Germinal center (tissue), 1 donor: ENCODE measurements at regions not wholly inside any gene's neighbourhood (a gene's known extent, or its start where the extent isn't known, plus 50 kb on each side); places are given as distances from the start of the nearest gene placed in this dataset.
"Not testable (repeated sequence)": the region's sequence is repeated elsewhere in the genome, so short reads cannot be mapped to it uniquely, and the experiment has no call there.

Experiments used
- DNase-seq: peaks from one replicate; pipeline ENCODE4 v3.0.0; 2012; ENCODE audit warnings: mixed read lengths, low spot score

DNA sequence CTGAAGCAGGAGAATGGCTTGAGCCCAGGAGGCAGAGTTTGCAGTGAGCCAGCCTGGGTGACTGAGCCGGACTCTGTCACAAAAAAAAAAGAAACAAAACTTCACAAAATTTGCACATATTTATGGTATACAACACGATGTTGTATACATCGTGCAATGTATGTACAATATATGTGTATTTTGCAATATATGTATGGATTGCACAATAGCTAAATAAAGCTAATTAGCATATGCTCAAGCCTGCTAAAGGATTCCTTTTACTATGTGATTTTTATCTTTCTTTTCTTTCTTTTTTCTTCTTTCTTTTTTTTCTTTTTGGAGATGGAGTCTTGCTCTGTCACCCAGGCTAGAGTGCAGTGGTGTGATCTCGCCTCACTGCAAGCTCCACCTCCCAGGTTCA, 368.0 kb upstream of the FAM98A start:
- no peak for DNase-seq

GRCh38 chr2:33958591-33958990, 359.5 kb upstream of the FAM98A start:
- DNase-seq, result no peak

- no peak for DNase-seq
These were observed 350.3 kb upstream of the FAM98A start for GRCh38 chr2:33949371-33949770.

- DNase-seq, result no peak
These were observed 347.1 kb upstream of the FAM98A start for GRCh38 chr2:33946193-33946592.

GRCh38 chr2:33933203-33933602, 334.1 kb upstream of the FAM98A start:
- no peak for DNase-seq

DNA sequence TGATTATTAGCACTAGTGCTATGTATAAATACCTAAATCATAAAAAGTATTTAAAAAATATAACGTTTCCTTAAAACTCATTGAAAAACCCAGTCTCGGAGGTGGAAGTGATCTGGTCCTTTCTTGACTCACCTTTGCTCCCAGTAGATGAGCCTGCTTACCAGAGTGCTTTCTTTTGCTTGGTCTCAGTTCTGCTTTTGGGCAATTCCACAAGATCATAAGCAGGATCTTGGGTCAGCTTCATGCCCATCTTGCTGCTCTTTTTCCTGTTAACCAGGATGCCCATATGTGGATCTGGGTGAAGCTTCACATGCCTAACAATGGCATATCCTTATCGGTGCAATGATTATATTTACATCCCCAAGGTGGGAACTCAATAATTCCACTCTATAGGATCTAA, 332.1 kb upstream of the FAM98A start:
- no peak for DNase-seq

- DNase-seq, result no peak
These were observed 330.4 kb upstream of the FAM98A start for GRCh38 chr2:33929467-33929866.

DNA sequence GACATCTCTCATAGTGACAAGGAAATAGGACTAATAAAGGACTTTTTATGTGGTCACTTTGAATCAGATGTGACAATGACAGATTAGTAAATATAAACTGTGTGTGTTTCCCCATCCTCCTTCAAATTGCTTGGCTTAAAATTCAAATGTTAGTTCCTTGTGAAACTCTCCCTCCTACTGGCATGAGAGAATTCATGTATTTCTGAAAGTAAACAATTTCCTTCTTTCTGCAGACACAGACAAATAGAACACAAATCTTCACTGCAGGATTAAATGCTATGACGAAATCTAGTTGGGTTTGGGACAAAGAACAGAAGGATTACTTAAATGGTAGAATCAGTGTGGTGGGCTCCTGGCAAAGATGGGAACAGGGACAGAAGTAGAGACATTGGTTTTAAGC, 328.7 kb upstream of the FAM98A start:
- DNase-seq, result no peak

DNA sequence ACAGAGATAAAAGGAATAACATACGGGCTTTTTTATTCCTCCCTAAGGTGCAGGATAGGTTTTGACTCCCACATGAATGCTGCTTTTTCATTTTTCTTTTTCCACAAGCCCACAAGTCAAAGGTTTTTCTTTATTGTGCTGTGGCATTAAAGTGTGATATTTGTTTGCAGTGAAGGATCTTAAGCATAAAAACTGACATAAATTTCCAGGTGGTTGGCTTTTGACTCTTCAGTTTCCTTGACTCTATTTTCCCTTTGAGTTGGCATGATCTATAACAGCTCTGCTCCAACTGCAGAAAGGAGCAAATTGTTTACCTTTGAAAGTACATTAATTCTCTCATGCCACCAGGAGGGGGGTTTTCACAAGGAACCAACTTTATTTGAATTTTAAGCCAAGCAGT, 326.2 kb upstream of the FAM98A start:
- no peak for DNase-seq

DNA sequence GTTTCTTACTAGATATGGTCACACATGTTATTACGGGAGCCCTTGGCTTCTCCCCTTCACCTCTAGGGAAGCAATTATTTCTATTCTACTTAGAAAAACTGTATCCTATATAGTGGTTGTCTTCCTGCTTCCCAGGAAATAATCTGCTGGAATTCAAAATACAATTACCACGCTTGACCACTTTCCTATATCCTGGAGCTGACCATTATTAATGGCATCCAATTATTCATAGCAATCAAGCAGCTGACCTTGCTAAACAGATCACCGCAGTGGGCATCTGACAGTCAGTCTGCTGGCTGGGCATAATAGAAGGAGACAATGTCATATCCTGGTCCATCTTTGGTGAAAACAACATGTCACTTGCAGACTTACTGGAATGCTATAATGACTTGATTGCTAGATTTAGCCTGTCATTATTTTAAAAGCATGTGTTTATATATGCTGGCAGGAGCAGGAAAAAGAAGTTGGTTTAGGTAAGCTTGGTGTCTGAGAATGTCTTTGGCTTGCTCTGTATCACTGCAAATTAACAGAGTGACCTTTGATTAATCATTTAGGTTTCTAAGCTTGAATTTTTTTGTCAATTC, 325.6 kb upstream of the FAM98A start:
- DNase-seq, result no peak

GRCh38 chr2:33917252-33917651, 318.2 kb upstream of the FAM98A start:
- DNase-seq, result no peak

- no peak for DNase-seq
These were observed 314.0 kb upstream of the FAM98A start for GRCh38 chr2:33913071-33913616.

- no peak for DNase-seq
These were observed 312.2 kb upstream of the FAM98A start for GRCh38 chr2:33911327-33911726.

- no peak for DNase-seq
These were observed 311.0 kb upstream of the FAM98A start for GRCh38 chr2:33909945-33910695.

GRCh38 chr2:33907866-33908265, 308.8 kb upstream of the FAM98A start:
- DNase-seq, result no peak

- not testable (repeated sequence) for DNase-seq
These were observed 307.0 kb upstream of the FAM98A start for GRCh38 chr2:33906129-33906528.

- DNase-seq, result no peak
These were observed 305.7 kb upstream of the FAM98A start for GRCh38 chr2:33904801-33905200.

GRCh38 chr2:33903701-33904100, 304.6 kb upstream of the FAM98A start:
- DNase-seq, result no peak

DNA sequence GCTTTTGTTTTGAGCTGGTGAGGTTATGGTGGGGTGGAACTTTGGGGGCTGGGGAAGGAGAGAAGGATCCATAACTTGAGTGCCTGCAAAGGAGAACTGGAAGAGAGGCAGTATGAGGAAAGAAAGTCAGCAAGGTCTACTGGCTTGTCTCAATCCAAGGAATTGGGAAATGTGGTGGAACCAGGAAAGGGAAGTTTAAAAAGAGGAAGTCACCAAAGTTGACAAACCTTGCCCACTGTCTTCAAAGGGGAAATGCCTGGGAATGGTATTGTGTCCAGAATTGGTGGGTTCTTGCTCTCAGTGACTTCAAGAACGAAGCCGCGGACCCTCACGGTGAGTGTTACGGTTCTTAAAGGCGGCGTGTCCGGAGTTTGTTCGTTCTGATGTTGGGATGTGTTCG, 304.1 kb upstream of the FAM98A start:
- DNase-seq, result no peak

- DNase-seq, result no peak
These were observed 301.5 kb upstream of the FAM98A start for GRCh38 chr2:33900610-33901009.

DNA sequence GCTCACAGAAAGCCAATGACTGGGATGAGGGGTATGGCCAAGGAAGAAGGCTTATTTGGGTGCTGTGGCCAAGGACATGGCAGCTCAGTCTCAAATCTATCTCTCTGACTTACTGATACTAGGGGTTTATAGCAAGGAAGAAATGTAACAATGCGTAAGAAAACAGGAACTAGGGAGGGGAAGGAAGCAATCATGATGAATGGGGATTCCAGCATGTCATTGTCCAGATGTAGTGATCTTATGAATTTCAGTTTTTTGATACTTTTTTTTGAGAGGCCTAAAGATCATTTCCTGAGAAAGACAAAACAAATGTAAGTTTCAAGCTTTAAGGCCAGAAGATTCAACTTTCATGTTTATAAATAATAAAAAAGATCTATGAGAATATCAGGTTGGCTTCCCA, 298.6 kb upstream of the FAM98A start:
- no peak for DNase-seq

GRCh38 chr2:33893824-33894223, 294.7 kb upstream of the FAM98A start:
- DNase-seq, result no peak

DNA sequence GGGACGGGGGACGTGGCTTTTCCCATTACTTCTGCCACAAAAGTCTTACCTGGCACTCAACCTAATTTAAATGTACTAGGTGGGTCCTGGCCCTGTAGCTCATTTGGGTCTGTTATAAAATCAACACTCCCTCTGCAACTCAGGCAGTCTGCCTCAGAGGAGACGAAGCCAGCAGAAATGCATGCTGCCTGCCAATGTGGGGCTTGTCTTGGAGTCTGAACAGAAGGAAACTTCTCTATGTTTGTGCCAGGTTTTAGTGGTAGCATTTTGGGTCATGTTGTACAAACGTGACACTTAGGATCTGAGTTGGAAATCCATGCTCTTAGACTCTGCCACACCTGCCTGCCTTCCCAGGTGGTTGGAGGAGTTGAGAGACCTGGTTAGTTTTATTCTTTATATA, 292.5 kb upstream of the FAM98A start:
- DNase-seq, result no peak

GRCh38 chr2:33890686-33891085, 291.6 kb upstream of the FAM98A start:
- no peak for DNase-seq
